Calu3 (cell line): ENCODE measurements at regions not wholly inside any gene's neighbourhood (a gene's known extent, or its start where the extent isn't known, plus 50 kb on each side); places are given as distances from the start of the nearest gene placed in this dataset.

Source experiments
- BruUV-seq: library from RNA; stranded (reverse); fragments of 400-500 nt; replicated peaks from 2 replicates; lab custom pipeline; 2021; lab: Mats Ljungman, UMichigan
- CTCF ChIA-PET: fragments of 300-600 bp; sonication (Branson Sonifier 250); formaldehyde crosslinking; loops from one replicate; lab custom pipeline; 2022; ENCODE audit warnings: antibody characterized with exemption; lab: Charles Lee
- DNase-seq: peaks from one replicate; pipeline ENCODE4 v3.0.0; 2022
- H3K27ac Mint-ChIP-seq: one replicate; pipeline ENCODE4 v1.8.0; 2022; ENCODE audit warnings: mixed read lengths; ENCODE audit not compliant: unreplicated experiment
- H3K27me3 Mint-ChIP-seq: one replicate; pipeline ENCODE4 v1.8.0; 2022; ENCODE audit warnings: mixed read lengths; ENCODE audit not compliant: unreplicated experiment
- H3K36me3 Mint-ChIP-seq: one replicate; pipeline ENCODE4 v1.8.0; 2022; ENCODE audit warnings: mild to moderate bottlenecking, moderate library complexity, mixed read lengths; ENCODE audit not compliant: insufficient read depth, unreplicated experiment
- H3K4me1 Mint-ChIP-seq: one replicate; pipeline ENCODE4 v1.8.0; 2022; ENCODE audit warnings: mild to moderate bottlenecking, low read depth, mixed read lengths; ENCODE audit not compliant: unreplicated experiment
- H3K4me3 Mint-ChIP-seq: one replicate; pipeline ENCODE4 v1.8.0; 2022; ENCODE audit warnings: mild to moderate bottlenecking, low read depth, moderate library complexity, mixed read lengths; ENCODE audit not compliant: unreplicated experiment
- H3K9me3 Mint-ChIP-seq: one replicate; pipeline ENCODE4 v1.8.0; 2022; ENCODE audit warnings: low read depth, mixed read lengths; ENCODE audit not compliant: unreplicated experiment
- CTCF ChIP-seq: fragments of 200-600 bp; IDR thresholded peaks from one replicate; pipeline ENCODE4 v1.8.0; 2022; ENCODE audit warnings: antibody characterized with exemption; ENCODE audit not compliant: unreplicated experiment
- intact Hi-C: fragments of 100-400 bp; cut with micrococcal nuclease; formaldehyde crosslinking; loops from one replicate; pipeline ENCODE4 v1.10.0; 2022; ENCODE audit not compliant: unreplicated experiment

GRCh38 chr5:175054243-175054642, 329.9 kb downstream of the MSX2 start:
- intact Hi-C loops: no loop called here
- CTCF ChIA-PET: no interaction called here

DNA sequence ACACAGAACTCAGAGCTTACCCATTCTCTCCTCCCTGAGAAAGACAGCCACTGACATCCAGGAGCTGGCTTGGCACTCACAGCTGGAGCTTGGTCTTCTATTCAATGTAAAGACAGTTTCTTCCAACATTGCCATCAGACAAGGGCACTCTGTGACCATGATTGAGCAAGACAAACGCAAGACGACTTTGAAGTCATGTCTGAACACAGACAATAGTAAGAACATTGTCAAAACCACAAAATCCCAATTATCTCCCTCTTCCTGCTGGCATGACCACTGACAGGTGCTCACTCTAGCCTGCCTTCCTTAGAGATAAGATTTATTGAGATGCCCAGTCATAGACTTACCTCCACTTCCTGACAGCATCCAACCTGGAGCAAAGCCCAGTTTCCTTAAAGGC, 328.0 kb downstream of the MSX2 start:
- CTCF ChIA-PET: no interaction called here
- intact Hi-C loops: no loop called here

More at GRCh38 chr5:175054243-175054642, 329.9 kb downstream of the MSX2 start:
- no peak for TF ChIP-seq CTCF
- Mint-ChIP-seq H3K27me3 (no peaks in the 10 kb centered on the region), H3K36me3 (no peaks in the 10 kb centered on the region), H3K27ac (no peak overlapping the region), H3K4me3 (no peak overlapping the region), H3K4me1 (no peaks in the 10 kb centered on the region), H3K9me3 (peaks cover 12% of the 10 kb centered on the region)
- DNase-seq: no peak
- BruUV-seq: no TSS peak

DNA sequence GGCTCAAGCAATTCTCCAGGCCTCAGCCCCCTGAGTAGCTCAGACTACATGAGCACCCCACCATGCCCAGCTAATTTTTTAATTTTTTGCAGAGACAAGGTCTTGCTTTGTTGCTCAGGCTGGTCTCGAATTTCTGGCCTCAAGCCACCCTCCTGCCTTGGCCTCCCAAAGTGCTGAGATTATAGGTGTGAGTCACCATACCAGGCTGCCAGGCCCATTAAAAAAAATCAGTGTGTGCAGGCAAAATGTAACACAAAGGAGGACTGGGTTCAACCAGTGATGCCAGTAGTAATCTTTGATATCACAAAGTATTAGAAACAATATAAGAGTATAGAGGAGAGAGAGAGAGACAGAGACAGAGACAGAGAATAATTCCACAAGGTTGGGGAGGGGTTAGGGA, 322.7 kb downstream of the MSX2 start:
- DNase-seq: no peak
- Mint-ChIP-seq H3K27me3 (no peaks in the 10 kb centered on the region), H3K36me3 (peaks cover 3% of the 10 kb centered on the region), H3K4me3 (no peak overlapping the region), H3K9me3 (peaks cover 17% of the 10 kb centered on the region), H3K4me1 (no peaks in the 10 kb centered on the region), H3K27ac (no peak overlapping the region)
- TF ChIP-seq CTCF: no peak
- BruUV-seq: no TSS peak
- intact Hi-C loops: no loop called here
- CTCF ChIA-PET: no interaction called here

More for the DNA sequence above, 328.0 kb downstream of the MSX2 start:
- BruUV-seq: no TSS peak
- Mint-ChIP-seq H3K4me1 (no peaks in the 10 kb centered on the region), H3K36me3 (no peaks in the 10 kb centered on the region), H3K27me3 (no peaks in the 10 kb centered on the region), H3K9me3 (peaks cover 11% of the 10 kb centered on the region), H3K27ac (no peak overlapping the region), H3K4me3 (no peak overlapping the region)
- no peak for TF ChIP-seq CTCF
- DNase-seq: no peak

GRCh38 chr5:175045820-175046219, 321.4 kb downstream of the MSX2 start:
- intact Hi-C loops: no loop called here
- peaks cover 20% of the 10 kb centered on the region for H3K9me3 Mint-ChIP-seq
- H3K27ac Mint-ChIP-seq: no peak overlapping the region
- CTCF ChIA-PET: no interaction called here
- DNase-seq: no peak
- H3K27me3 Mint-ChIP-seq: no peaks in the 10 kb centered on the region
- peaks cover 3% of the 10 kb centered on the region for H3K36me3 Mint-ChIP-seq
- no peaks in the 10 kb centered on the region for H3K4me1 Mint-ChIP-seq
- no peak for TF ChIP-seq CTCF
- H3K4me3 Mint-ChIP-seq: no peak overlapping the region
- BruUV-seq: no TSS peak
